NCI-H187 (cell line): ENCODE measurements at regions not wholly inside any gene's neighbourhood (a gene's known extent, or its start where the extent isn't known, plus 50 kb on each side); places are given as distances from the start of the nearest gene placed in this dataset.
A peak's percentile ranks its signal among the peaks of the same experiment; 100 is the strongest.
"Not testable (repeated sequence)": the region's sequence is repeated elsewhere in the genome, so short reads cannot be mapped to it uniquely, and the experiment has no call there.

Experiments
- DNase-seq, 2 experiments: peaks; one replicate each; lab custom pipeline; 2025; lab: John Stamatoyannopoulos, UW

DNA sequence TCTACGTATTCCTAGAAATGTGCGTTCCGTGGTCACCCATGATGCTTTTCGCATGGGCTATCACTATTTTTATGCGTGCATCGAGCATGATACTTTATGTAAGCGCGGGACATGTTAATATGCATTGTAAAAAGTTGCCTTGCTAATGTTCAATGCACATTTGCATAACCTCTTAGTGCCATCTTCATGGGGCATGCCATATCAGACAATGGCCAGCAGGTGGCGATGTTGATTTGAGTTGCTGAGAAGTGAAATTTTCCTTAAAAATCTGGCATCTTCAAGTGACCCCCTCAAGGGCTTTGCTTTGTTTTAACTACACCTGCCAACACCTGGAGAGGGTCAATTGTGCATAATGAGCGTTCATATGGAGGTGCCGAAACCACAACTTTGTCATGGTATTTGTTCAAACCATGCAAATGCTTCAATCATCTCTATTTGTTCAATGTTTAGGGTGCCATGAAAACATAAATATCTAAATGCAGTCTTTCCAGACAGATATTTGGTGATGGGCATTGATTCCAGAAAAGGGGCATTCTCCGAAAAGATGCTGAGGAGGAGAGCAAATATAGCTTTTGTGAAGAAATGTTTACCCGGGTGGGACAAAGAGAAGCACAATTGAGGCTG, 833.9 kb upstream of the PRKX start:
- DNase-seq, result peak; percentile 19 to 50

DNA sequence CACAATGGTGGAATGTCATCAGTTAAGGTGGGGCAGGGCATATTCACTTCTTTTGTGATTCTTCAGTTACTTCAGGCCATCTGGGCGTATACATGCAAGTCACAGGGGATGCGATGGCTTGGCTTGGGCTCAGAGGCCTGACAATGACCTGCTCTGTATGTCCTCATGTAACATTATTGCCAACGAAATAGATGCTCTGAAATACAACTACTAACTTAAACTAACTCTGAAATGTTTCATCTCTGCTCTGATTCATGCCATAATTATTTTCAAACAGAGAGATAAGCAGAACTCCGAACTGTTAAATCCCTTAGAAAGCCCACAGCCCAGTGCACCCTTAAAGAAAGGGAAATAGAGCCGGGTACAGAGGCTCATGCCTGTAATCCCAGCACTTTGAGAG, 832.7 kb upstream of the PRKX start:
- DNase-seq, result not testable (repeated sequence)

DNA sequence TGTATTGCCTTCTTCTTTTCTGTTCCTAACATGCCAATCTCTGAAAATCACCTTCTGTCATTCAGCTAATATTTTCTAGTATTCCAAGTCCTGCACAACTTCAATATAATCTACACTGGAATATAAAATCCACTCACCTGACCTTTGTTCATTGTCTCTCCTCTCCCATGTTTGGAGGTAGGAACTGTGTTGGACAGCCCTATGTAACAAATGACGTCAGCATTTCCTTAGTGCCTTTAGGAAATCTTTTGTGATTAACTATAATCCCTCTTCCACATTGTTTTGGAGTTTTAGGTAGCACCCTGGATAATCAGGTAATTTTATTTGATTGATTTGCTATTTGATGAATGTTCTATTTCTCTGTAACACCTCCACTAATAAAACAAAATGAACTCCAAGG, 814.8 kb upstream of the PRKX start:
- no peak for DNase-seq

DNA sequence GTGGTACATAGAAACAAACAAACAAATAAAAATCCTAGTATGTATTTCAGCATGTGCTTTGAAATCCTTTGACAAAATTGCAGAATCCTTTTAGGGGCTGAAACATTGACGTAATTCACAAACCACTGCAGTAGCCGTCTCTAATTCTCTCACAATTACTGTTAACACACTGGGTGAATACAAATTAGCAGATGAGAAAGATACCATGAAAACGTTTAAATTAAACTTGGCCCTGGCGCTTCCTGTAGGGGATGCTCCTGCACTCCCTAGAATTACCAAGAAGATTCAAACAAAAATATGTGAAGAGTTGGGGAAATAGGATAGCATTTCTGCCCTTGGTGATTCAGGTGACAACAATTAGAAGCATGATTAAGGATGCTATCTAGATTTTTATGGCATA, 772.5 kb upstream of the PRKX start:
- DNase-seq, result no peak

DNA sequence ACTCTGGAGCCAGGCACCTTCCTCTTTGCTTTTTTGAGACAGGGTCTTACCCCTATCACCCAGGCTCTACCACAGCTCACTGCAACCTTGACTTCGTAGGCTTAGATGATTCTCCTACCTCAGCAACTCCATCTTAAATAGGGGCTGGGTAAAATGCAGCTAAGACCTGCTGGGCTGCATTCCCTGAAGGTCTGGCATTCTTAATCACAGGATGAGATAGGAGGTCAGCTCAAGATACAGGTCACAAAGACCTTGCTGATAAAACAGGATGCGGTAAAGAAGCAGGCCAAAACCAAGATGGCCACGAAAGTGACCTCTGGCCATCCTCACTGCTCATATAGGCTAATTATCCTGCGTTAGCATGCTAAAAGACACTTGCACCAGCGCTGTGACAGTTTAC, 770.8 kb upstream of the PRKX start:
- DNase-seq, result no peak

DNA sequence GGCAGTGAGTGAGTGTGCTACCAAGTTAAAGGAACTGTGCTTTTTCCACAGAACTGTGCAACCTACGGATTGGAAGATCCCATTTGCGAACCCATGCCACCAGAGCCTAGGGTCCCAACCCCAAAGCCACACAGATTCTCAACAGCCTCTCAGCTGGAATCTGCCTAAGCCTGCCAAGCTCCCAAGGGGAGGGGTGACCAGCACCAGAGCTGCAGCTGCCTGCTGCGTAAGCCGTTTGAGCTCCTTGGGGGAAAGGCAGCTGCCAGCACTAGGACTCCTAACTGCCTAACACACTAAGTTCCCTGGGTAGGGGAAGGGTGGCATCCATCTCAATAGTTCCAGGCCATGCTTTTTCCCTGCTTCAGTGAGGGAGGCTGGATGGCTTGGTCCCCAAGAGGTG, 738.1 kb upstream of the PRKX start:
- no peak for DNase-seq

DNA sequence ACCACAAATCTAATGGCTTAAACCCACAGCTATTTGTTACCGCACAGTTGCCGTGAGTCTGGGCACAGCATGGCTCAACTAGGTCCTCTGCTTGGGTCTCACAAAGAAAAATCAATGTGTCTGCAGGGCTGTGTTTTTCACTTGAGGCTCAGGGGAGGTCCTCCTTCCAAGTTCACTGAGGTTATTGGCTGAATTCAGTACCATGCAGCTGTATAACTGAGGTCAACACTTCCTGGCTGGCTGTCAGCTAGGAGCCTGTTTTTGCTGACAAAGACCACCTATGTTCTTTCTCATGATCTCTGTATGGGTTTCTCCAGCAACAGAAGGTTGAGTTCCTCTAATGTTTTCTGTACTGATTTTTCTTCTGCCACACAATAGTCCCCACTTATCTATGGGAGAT, 736.7 kb upstream of the PRKX start:
- DNase-seq, result no peak

DNA sequence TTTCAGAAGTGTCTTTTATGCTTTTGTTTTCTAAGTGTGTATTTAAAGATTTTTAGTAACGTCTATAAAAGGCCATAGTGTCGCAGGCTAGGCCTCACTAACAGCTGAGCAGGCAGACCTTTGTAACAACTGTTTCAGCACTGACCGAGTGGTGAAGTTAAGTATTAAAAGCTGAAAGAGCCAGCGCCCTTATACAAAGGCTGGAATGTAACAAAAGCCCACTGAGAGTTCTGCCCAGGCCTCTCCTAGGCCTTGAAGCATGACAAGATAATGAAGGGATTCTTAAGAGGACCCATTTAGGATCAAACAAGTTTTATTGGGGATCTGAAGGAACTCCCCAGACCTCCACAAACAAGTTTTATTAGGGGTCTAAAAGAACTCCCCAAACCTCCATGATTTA, 722.5 kb upstream of the PRKX start:
- DNase-seq, result no peak

DNA sequence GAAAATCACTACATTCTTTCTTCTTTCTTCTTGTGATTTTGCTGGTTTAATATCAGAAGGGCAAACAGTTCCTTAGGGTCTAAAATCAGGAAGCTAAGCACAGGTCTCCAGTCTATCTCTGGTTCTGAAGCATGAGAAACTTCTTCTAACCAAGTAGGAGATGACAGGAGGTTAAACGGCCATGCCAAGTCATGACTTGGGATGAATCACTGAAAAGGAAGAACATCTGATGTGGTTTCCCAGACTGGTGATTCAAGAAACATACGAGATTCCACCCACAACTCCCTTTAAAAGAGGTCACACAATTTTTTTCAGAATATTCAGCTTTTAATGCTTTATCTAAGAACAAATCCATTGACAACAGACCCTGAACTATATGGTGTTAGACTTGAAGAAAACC, 684.0 kb upstream of the PRKX start:
- DNase-seq, result no peak

DNA sequence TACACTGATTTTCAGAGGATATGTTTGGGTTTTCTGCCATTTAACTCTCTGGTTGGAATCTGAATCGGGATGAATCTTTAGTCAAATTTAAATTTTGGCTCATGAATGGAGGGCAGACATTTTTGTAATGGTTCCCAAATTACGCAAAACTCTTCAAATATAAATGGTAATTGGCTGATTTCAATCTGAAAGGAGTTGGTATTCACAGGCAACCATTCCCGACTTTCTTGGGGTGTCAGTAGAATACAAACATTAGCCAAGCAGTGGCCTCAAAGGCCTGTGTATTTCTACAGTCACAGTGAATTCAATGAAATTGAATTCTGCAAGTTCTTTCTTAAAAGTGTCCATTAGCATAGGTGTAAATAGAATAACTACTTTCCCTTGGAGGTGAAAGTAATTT, 668.8 kb upstream of the PRKX start:
- DNase-seq, result no peak

DNA sequence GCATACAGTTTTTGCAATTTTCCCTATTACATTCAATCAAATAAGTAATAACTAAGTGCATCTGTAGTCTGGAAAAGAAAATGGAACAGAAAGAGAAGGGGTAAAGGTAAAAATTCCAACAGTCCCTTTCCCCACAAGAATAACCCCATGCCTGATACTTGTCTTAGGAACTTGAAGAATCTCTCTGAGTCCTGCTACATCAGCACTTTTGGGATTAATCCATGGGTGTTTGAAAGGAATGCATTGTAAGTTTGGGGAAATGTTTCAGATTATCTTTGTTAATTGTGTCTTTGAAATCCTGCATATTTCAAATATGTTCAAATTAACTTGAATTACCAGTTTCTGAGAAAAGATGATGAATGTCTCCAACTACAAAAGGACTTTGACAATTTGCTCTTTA, 667.3 kb upstream of the PRKX start:
- DNase-seq, result no peak

DNA sequence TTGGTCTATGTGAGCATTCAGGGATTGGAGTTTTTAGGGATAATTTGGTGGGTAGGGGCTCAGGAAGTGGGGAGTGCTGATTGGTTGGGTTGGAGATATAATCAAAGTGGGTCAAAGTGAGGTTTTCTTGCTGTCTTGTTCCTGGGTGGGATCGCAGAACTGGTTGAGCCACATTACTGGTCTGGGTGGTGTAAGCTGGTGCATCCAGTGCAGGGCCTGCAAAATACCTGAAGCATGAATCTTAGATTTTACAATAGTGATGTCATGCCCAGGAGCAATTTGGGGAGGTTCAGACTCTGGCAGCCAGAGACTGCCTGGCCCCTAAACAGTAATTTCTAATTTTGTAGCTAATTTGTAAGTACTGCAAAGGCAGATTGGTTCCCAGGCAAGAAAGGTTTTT, 665.6 kb upstream of the PRKX start:
- no peak for DNase-seq

DNA sequence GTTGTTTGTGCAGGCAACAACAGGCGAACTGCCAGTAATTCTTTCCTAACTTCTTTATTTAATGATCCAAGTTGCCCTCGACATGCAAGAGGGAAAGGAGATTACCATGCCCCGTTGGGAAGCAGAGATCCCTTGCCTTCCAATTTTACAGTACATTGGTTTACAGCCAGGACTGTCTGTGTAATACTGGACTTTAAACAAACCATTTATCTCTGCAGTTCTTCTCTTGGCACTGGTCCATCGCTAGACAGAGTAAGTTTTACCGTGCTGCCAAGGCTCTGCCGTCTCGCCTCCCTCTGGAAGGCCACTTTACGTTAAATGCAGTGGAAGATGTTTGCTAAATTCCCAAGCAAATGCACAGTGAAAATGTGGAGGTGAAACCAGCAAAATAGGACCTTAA, 660.3 kb upstream of the PRKX start:
- no peak for DNase-seq

DNA sequence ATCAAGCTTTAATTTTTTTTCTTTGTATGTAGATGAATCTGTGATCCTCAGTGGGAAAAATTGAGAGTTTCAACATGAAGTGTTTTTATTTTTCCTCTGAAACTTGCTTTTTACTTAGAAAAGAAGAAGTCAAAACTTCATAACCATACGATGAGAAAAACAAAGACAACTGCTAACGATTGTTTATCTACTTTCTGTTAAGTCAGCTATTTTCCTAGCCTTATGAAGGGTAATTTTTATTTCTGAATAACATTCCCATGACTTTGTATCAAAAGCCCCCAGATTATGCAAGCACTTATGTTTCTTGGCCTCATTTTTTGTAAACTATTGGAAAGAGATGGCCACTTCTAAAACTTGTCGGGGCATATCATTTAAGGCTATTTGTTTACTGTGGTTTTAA, 645.1 kb upstream of the PRKX start:
- DNase-seq, result no peak

DNA sequence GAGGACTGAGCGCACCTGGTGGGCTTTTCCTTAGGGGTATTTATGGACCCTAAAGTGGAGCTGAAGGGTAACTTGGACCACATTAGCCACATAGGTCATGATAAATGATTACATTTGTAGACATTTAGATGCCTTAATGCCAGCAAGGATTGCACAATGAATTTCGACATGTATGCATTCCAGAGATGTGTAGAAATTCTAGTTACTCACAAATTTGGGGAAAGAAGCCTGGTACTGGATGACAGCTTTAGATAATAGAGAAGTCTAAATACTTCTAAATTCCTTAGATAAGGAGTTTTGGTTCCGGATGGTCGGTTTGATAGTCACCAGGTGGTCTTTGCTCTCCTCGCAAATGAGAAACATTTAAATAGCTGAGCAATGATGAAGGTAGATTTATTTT, 609.5 kb upstream of the PRKX start:
- DNase-seq, result no peak

DNA sequence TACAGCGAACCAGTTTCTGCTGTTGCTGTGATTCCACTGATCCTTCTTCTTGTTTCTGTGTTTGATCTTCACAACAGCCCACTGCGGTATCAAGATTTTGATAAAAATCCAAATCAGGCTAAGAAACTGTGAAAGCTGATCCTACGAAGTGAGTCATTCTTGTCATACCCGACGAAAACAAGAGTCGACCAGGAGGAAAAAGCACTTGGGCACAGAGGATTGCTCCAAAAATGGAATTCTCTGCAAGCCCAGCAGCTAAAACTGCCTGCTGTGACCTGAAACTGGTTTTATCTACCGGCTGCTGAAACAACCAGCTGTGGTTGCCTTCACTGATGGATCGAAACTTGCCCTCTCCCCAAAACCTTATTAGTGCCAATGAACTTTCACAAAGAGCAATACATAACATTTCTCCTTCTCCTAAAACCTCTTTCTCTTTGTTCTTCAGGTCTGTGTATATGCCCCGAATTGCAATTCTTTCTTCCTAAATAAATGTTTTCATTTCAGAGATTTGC, 607.0 kb upstream of the PRKX start:
- DNase-seq, result no peak

DNA sequence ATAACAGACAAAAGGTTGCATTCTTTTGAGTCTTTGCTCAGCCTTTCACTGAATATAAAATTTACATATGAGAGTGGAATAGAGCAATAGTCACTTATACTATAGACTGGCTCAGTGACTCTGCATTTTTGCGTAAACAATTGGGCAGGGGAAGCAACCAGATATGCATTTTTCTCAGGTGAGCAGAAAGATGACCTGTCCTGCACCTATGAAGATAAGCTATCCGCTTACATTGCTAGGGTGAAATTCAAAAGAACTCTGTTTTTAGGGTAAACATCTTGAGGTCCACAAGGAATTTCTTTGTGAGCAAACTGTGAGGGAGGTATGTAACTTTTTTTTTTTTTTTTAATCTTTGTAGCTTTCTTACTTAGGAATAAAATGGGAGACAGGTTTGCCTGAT, 602.4 kb upstream of the PRKX start:
- no peak for DNase-seq

DNA sequence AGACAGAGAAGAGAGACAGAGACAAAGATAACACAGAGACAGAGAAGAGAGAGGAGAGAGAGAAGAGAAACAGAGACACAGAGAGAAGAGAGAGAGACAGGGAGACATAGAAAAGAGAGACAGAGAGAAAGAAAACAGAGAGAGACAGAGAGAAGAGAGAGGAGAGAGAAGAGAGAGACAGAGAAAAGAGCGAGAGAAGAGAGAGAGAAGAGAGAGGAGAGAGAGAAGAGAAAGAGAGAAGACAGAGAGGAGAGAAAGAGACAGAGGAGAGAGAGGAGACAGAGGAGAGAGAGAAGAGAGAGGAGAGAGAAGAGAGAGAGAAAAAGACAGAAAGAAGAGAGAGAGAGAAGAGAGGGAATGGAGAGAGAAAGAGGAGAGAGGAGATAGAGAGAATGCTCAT, 601.1 kb upstream of the PRKX start:
- no peak for DNase-seq

DNA sequence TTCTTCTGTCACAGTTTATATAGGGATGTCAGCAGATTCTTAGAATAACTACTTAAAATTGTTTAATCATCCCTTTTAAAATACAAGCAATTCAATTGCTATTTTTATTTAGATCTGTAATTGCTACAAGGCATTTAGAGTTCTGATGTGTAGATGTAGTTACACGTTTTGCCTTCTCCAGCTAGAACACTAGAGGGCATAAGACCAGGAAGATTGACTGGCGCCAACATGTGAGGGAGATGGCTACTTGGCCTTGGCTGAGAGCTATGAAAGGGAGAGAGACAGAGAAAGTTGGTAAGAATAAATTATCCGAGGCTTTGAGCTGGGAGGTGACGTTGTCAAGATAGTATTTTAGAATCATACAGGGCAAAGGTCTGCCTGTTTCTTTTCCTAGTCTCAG, 563.7 kb upstream of the PRKX start:
- DNase-seq, result no peak

DNA sequence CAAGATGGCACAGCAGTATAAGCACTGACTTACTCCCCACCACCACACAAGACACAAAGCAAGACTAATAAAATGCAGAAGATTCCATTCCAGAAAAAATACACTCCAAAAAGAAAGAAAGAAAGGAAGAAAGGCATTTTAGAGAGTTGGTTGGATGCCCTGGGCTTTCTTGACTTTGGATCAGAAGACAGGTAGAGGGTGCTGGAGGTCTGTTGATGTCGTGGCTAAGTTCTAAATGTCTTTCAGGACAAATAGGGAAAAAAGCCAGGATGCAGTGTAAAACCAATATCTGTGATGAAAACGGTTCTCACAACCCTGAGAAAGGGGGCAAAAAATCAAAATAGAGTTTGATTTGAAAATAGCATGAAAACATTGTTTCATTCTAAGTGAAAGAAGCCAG, 555.2 kb upstream of the PRKX start:
- no peak for DNase-seq

DNA sequence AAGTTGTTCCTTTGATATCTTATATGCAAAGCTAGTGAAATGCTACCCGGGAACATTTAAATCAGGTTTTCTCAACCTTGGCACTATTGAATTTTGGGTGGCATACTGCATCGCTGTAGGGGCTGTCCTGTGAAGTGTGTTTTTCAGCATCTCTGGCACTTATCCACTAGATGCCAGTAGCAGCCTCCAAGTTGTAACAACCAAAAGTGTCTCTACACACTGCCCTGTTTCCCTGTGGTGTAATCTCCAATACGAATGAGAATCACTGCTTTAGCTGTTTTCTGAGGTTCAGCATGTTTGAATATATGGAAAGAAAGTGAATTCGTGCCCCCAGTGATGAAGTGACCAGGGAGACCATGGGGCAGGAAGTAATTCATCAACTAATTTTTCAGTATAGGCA, 551.6 kb upstream of the PRKX start:
- DNase-seq, result no peak

DNA sequence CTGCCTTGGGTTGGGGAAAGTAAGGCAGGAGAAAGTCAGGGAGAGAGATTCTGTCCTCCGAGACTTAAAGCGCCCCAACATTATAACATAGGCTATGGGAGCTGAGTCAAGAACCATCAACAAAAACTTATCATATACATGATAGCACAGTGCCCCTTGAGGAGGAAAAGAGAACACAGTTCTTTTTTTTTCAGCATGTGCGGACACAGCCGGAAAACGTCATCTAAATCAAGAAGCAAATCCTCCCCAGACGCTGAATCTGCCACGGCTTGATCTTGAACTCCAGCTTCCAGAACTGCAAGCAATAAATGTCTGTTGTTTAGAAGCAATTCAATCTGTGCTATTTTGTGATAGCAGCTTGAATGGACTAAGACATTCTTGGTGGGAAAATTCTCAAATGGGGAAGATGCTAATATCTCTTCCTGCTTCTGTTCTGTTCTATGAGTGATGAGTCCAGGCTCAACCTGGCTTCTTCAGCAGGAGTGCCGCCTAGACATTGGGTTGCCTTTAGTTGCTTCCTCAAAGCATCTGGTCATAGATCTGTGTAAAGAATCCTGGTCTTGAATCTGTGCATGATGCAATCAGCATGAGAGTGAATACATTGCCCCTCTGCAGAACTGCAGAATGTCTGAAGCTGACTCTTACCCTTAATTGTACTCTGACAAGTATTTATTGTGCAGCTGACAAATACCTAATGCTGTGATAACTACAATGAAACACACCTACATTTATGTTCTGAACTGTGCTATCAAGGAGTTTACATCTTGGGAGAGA, 549.8 kb upstream of the PRKX start:
- peak in 1 of 2 experiments; percentile 6 for DNase-seq

DNA sequence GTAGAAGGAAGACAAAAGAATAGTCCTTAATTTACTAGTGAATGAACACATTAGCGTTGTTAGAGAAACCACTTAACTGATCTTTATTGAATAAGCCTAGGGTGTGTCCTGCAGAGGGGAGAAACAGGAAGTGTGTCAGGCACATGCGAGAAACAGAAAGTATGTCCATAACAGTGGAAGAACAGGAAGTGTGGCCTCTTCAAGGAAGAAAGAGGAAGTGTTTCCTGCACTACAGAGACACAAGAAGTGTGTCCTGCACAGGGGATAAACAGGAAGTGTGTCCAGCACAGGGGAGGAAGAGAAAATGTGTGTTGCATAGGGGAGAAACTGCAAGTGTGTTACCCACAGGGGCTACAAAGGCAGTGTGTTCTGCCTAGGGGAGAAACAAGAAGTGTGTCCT, 539.6 kb upstream of the PRKX start:
- no peak for DNase-seq

DNA sequence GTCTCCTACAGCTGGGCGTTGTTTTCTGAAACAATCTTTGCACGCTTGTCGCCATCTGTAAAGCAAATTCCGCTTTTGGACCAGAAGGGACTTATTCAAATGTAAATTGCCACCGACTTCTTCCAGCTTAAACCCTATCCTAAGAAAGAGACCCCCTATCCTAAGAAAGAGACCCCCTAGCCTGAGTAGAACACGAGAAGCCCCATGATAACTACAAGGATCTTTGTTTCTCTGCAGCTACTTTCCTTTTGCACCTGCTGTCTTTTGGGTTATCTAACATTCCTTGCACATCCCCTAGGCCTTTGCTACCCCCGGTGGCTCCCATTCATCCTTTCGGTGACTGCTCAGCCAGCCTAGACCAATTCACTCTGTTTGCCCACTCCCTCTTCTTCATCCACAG, 536.0 kb upstream of the PRKX start:
- no peak for DNase-seq
